ENCODE measurements at regions not wholly inside any gene's neighbourhood (a gene's known extent, or its start where the extent isn't known, plus 50 kb on each side); places are given as distances from the start of the nearest gene placed in this dataset.
"Not testable (repeated sequence)": the region's sequence is repeated elsewhere in the genome, so short reads cannot be mapped to it uniquely, and the experiment has no call there.

DNA sequence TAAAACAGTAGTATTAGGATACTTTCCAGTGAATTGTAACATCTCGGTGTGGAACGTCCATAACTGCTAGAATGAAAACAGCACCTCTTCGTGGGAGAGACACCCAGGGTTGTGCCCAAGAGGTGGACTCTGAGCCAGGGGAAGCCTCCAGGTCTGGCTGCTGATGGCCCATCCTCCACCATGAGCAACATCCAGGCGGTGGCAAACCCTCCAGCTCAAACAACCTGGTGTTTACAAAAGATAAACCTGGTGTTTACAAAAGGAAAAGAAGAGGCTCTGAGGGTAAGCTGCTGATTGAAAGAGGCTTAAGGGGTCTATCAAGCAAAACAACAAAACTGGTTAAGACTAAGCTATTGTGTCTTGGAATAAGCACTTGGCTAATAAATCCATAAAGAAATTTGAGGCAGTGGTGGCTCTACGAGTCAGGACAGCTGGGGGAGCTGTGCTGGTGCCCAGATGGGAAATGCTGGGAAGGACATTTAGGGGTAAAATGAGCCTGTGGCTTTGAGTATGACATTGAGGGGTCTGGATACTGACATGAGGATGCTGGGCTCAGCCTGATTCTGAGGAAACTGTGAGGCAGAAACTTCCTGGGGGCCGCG is 909.0 kb downstream of the BRD1 start:
- TF ChIP-seq, protein P1, sequence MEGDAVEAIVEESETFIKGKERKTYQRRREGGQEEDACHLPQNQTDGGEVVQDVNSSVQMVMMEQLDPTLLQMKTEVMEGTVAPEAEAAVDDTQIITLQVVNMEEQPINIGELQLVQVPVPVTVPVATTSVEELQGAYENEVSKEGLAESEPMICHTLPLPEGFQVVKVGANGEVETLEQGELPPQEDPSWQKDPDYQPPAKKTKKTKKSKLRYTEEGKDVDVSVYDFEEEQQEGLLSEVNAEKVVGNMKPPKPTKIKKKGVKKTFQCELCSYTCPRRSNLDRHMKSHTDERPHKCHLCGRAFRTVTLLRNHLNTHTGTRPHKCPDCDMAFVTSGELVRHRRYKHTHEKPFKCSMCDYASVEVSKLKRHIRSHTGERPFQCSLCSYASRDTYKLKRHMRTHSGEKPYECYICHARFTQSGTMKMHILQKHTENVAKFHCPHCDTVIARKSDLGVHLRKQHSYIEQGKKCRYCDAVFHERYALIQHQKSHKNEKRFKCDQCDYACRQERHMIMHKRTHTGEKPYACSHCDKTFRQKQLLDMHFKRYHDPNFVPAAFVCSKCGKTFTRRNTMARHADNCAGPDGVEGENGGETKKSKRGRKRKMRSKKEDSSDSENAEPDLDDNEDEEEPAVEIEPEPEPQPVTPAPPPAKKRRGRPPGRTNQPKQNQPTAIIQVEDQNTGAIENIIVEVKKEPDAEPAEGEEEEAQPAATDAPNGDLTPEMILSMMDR (IDR thresholded peaks at IDR 0.05; ENCODE audit: low read depth, low read length): no peak
- TF ChIP-seq MYC (IDR thresholded peaks at IDR 0.05; ENCODE audit: low read depth, low read length) (no peak), POLR2A (IDR thresholded peaks at IDR 0.05; ENCODE audit: extremely low read depth, insufficient read length) (no peak)
- TF ChIP-seq, protein P2, sequence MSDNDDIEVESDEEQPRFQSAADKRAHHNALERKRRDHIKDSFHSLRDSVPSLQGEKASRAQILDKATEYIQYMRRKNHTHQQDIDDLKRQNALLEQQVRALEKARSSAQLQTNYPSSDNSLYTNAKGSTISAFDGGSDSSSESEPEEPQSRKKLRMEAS (IDR thresholded peaks at IDR 0.05; ENCODE audit: low read depth, low read length): no peak
- no peak overlapping the region for H3K4me3 ChIP-seq (ENCODE audit: low read depth, low read length)
- no peak for DNase-seq (ENCODE audit: low read depth)

DNA sequence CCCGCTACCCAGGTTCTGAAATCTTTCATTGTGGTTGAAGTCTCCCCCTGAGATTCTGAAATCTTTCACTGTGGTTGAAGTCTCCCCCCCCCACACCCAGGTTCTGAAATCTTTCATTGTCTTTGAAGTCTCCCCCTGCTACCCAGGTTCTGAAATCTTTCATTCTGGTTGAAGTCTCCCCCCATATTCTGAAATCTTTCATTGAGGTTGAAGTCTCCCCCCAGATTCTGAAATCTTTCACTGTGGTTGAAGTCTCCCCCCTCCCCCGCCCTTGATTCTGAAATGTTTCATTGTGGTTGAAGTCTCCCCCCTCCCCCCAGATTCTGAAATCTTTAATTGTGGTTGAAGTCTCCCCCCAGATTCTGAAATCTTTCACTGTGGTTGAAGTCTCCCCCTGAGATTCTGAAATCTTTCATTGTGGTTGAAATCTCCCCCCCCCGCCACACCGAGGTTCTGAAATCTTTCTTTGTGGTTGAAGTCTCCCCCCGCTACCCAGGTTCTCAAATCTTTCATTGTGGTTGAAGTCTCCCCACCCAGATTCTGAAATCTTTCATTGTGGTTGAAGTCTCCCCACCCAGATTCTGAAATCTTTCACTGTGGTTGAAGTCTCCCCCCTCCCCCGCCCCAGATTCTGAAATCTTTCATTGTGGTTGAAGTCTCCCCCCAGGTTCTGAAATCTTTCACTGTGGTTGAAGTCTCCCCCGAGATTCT is 915.2 kb downstream of the BRD1 start:
- not testable (repeated sequence) for H3K4me3 ChIP-seq (ENCODE audit: low read depth, low read length); DNase-seq (ENCODE audit: low read depth)

DNA sequence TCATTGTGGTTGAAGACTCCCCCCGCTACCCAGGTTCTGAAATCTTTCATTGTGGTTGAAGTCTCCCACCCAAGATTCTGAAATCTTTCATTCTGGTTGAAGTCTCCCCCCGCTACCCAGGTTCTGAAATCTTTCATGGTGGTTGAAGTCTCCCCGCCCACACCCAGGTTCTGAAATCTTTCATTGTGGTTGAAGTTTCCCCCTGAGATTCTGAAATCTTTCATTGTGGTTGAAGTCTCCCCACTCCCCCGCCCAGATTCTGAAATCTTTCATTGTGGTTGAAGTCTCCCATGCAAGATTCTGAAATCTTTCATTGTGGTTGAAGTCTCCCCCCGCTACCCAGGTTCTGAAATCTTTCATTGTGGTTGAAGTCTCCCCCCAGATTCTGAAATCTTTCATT is 916.0 kb downstream of the BRD1 start:
- not testable (repeated sequence) for H3K4me3 ChIP-seq (ENCODE audit: low read depth, low read length); DNase-seq (ENCODE audit: low read depth)

DNA sequence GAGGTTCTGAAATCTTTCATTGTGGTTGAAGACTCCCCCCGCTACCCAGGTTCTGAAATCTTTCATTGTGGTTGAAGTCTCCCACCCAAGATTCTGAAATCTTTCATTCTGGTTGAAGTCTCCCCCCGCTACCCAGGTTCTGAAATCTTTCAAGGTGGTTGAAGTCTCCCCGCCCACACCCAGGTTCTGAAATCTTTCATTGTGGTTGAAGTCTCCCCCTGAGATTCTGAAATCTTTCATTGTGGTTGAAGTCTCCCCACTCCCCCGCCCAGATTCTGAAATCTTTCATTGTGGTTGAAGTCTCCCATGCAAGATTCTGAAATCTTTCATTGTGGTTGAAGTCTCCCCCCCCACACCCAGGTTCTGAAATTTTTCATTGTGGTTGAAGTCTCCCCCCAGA is 916.6 kb downstream of the BRD1 start:
- not testable (repeated sequence) for DNase-seq (ENCODE audit: low read depth); H3K4me3 ChIP-seq (ENCODE audit: low read depth, low read length)

DNA sequence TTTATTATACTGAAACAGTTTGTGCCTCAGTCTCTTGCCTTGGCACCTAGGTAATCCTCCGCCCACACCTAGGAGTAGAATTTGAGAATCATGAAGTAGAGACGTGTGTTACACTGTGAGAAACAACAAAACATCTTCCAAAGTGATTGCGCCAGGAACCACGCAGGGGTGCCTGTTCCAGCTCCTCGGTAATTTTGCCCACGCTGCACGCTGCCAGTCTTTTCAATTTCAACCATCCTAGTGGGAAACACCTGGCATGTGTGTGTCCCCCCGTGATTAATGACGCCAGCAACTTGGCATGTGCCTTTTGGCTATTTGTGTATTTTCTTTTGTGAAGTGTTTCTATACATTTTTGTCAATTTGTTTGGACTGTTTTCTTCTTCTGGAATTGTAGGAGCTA is 919.1 kb downstream of the BRD1 start:
- no peak overlapping the region for H3K4me3 ChIP-seq (ENCODE audit: low read depth, low read length)
- TF ChIP-seq, protein P1 (IDR thresholded peaks at IDR 0.05; ENCODE audit: low read depth, low read length): no peak
- TF ChIP-seq, protein P2 (IDR thresholded peaks at IDR 0.05; ENCODE audit: low read depth, low read length): no peak
- TF ChIP-seq POLR2A (IDR thresholded peaks at IDR 0.05; ENCODE audit: extremely low read depth, insufficient read length): no peak
- no peak for TF ChIP-seq MYC (IDR thresholded peaks at IDR 0.05; ENCODE audit: low read depth, low read length)
- DNase-seq (ENCODE audit: low read depth): no peak

DNA sequence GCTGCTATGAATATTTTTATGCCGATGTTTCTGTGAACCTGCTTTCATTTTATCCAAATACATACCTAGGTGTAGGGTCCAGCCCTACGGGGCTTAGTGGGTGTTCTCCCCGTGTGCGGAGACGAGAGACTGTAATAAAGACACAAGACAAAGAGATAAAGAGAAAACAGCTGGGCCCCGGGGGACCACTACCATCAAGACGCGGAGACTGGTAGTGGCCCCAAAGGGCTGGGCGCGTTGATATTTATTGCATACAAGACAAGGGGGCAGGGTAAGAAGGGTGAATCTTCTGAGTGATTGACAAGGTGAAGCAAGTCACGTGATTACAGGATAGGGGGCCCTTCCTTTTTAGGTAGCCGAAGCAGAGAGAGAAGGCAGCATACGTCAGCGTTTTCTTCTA is 920.1 kb downstream of the BRD1 start:
- no peak overlapping the region for H3K4me3 ChIP-seq (ENCODE audit: low read depth, low read length)
- TF ChIP-seq, protein P2 (IDR thresholded peaks at IDR 0.05; ENCODE audit: low read depth, low read length): no peak
- TF ChIP-seq MYC (IDR thresholded peaks at IDR 0.05; ENCODE audit: low read depth, low read length) (no peak), POLR2A (IDR thresholded peaks at IDR 0.05; ENCODE audit: extremely low read depth, insufficient read length) (no peak)
- TF ChIP-seq, protein P1 (IDR thresholded peaks at IDR 0.05; ENCODE audit: low read depth, low read length): no peak
- DNase-seq (ENCODE audit: low read depth): no peak

DNA sequence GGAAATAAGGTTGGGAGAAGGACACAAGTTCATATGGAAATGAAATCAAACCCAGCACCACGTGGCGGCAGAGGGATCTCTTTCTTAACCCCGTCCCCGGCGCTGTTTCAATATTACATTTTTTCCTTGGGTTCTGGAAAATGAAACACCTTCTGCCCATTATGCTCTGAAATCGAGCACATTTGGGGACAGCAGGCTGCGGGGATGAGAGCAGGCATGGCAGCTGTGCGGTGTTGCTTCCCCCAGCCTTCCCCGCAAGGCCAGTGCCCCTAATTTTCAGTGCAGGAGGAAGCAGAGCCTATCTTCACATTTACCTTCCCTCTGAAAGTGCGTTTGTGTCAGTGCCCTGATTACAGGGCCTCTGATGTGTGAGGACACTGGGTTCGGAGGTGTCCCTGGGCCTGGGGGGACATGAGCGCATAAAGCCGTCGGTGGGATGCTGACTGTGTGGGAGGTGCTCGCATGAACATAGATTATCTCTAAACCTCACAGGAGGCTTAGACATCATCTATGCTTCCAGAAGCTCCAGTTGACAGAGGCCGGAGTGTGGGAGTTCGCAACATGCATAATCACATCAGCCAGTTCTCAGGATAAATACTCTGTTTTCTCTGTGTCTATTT is 921.3 kb downstream of the BRD1 start:
- TF ChIP-seq MYC (IDR thresholded peaks at IDR 0.05; ENCODE audit: low read depth, low read length) (no peak), POLR2A (IDR thresholded peaks at IDR 0.05; ENCODE audit: extremely low read depth, insufficient read length) (no peak)
- TF ChIP-seq, protein P2 (IDR thresholded peaks at IDR 0.05; ENCODE audit: low read depth, low read length): no peak
- TF ChIP-seq, protein P1 (IDR thresholded peaks at IDR 0.05; ENCODE audit: low read depth, low read length): no peak
- no peak for DNase-seq (ENCODE audit: low read depth)
- H3K4me3 ChIP-seq (ENCODE audit: low read depth, low read length): no peak overlapping the region

All from NB4 (cell line).